GM12873 (cell line): ENCODE measurements at regions not wholly inside any gene's neighbourhood (a gene's known extent, or its start where the extent isn't known, plus 50 kb on each side); places are given as distances from the start of the nearest gene placed in this dataset.

Source experiments
- TF ChIP-seq, protein P1 (sequence below): IDR thresholded peaks from 2 replicates; pipeline ENCODE4 v1.5.1; 2012; ENCODE audit warnings: low read depth, mild to moderate bottlenecking, moderate library complexity, low read length, control low read depth; ENCODE audit not compliant: insufficient read depth; ENCODE audit errors: missing control alignments

DNA sequence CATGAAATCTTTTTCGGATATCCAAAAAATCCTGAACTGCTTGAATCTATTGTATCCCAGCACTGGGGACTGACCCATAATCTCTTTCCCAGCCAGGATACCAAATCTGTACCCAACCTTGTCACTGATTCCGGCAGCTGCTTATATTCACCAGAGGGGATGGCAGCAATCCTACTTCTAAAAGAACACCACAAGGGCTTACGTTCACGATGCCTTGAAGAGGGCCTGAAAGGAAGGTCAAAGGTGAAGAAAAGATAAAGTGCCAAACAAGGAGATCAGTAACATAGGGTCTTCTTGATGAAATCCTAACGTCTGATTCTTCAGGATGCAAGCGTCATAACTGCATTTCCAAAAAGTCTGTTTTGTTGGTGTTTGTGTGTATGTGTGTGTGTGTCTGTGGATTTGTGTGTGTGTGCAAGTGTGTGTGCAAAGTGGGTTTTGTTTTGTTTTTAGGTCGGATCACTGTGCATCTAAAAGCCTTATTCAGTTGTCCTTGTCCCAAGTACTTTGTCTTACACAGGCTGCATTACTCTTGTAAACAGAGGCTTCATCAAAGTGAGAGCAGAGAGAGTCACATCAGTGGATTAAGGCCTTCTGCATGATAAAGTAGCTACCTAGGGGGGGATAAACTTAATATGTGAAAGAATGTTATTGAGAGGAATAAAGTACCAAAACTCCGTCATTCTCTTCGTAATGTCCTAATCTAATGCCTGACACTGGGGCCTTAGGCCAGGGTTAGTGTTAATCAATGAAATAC, 179.3 kb downstream of the BARHL2 start:
- TF ChIP-seq, protein P1, sequence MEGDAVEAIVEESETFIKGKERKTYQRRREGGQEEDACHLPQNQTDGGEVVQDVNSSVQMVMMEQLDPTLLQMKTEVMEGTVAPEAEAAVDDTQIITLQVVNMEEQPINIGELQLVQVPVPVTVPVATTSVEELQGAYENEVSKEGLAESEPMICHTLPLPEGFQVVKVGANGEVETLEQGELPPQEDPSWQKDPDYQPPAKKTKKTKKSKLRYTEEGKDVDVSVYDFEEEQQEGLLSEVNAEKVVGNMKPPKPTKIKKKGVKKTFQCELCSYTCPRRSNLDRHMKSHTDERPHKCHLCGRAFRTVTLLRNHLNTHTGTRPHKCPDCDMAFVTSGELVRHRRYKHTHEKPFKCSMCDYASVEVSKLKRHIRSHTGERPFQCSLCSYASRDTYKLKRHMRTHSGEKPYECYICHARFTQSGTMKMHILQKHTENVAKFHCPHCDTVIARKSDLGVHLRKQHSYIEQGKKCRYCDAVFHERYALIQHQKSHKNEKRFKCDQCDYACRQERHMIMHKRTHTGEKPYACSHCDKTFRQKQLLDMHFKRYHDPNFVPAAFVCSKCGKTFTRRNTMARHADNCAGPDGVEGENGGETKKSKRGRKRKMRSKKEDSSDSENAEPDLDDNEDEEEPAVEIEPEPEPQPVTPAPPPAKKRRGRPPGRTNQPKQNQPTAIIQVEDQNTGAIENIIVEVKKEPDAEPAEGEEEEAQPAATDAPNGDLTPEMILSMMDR, result no peak

DNA sequence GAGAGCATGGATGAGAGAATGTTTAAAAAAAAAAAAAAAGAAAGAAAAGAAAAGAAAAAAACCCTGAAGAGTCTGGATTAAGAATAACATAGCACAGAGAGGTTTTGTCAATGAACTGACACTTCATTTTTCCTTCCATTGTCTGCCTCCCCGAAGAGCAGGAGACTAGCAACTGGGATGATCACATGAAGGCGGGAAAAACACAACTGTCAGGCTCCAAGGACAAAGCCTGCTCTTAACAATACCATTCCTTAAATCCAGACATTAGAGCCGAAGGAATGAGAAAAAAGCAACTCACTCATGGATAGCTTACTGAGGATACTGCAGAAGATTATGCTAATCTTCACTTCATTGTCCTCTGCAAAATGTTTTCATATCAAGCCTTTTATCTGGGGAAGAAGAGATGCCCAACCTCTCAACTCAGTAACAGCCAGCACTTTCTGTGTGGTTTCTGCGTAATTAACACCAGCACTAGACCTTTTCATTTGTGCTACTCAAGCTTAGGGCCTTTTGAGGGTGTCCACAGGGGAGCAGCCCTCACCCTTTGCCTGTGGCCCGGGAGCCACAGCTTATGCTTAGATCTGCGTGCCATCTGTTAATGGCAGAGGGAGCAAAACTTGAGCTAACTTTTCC, 182.3 kb downstream of the BARHL2 start:
- TF ChIP-seq, protein P1, result no peak

DNA sequence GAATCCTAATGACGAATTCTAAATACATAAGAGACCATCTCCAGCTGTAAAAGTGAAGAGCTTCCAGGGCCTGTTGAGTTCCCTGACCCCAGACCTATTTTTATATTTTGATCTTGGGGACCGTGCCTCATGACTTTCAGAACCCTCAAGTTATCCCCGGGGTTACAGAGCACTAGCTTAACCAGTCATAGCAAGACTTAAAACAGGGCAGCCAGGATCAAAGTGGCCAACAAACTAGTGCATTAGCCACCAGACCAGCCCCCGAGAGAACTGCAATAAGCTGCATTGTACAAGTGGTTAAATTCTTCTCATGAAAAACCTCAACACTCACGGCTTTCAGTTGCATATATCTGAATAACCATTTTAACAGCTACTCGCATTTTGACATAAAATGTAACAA, 183.0 kb downstream of the BARHL2 start:
- TF ChIP-seq, protein P1, result no peak

DNA sequence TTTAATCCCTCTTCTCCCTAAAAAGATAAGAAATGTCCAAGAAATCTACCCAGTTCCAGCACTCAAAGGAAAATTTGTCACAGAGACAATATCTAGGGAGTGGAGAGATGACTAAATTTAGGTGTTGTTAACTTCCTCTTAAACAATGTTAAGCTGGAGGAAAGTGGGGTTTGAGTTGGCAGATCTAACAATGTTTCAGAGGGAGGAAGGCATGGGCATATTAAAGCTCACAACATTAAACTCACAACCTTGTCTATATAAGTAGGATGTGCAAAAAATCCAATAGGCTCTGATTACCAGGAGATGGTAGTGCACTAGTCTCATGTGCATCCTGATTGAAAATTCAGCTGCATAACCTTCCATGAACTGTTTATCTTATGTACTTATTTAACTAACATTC, 190.1 kb downstream of the BARHL2 start:
- TF ChIP-seq, protein P1, result no peak

DNA sequence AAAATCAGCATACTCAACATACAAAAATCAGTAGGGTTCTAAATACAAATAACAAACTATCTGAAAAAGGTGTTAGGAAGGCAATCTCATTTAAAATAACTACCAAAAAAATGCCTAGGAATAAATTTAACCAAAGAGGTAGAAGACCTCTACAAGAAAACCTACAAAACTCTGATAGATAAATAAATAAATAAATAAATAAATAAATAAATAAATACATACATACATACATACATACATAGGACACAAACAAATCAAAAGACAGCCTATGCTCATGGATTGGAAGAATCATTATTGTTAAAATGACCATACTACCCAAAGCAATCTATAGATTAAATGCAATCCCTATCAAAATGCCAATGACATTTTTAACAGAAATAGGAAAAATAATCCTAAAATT, 194.7 kb downstream of the BARHL2 start:
- TF ChIP-seq, protein P1, result no peak

DNA sequence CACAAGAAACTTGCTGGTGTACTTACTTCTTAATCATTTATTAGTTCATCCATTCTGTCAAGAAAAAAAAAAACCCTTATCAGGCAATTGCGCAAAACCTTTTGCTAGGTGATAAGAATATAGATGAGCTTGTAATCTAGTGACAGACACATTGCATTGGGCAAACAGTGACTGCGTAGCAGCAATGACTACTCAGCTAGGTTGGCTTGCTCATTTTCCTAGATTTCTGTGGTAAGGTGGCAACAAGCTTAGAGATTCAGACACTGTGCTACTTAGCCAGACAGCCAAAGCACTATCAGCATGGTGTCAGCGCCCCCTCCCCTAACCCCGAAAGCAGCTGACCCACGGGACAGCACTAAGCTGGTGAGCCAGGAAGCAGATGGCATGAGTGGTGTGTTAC, 203.1 kb downstream of the BARHL2 start:
- TF ChIP-seq, protein P1, result no peak

DNA sequence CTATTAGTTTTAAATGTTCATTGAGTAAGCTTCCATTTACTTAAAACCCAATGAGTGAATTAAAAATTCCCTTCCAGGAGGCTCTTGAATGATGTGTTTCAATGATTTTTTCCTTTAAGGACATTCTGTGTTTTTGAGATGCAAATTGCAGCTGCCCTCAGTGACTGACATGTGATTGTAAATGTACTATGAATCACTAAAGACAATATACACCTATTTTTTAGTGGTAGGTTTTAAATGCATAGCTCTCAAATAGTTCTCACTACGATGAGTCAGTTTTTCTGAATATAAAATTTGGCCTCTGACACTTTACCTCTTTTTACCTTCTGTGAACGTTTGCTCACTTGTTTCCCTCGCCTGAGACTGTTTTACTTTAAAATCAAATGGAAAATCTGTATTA, 204.7 kb downstream of the BARHL2 start:
- TF ChIP-seq, protein P1, result no peak
